ENCODE measurements at regions not wholly inside any gene's neighbourhood (a gene's known extent, or its start where the extent isn't known, plus 50 kb on each side); places are given as distances from the start of the nearest gene placed in this dataset.
"Not testable (repeated sequence)": the region's sequence is repeated elsewhere in the genome, so short reads cannot be mapped to it uniquely, and the experiment has no call there.

DNA sequence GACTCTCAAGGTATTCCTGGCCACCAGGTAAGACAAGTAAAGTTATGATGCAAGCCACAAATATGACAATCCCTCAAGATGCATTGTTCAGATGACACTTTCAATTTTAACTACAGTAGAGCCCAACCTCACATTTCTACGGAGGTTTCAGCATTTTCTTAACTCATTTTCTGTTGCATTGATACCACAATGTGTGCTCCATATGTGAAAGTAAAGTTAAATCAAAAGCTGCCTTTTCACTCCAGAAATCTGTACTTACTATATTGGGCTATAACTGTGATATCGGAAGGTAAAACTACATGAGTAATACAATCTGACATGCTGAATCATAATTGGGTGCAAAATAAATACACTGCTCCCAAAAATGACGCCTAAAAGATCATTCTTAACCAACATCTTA, 333.6 kb upstream of the MEF2C start:
- intact Hi-C loops (cut with DNase I) = no loop called here
- DNase-seq = no peak

DNA sequence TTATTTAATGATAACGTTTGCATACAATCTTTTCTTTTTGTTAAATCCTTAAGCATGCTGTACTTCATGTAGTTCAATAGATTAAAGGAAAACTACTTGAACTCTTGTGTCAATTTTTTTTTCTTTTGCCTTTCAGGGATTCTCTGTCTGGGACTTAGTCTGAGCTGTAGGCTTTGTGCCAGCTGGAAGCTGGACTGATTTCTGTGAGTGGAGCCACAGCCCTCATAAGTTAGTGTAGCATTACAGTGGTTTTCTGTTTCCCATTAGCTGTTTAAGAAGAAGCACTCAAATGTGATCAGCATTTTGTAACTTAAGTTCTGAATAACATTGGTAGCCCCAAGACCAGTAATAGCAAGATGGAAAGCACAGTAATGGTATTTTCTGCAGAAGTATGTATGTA, 330.6 kb upstream of the MEF2C start:
- no peak for DNase-seq
- intact Hi-C loops (cut with DNase I) = no loop called here

DNA sequence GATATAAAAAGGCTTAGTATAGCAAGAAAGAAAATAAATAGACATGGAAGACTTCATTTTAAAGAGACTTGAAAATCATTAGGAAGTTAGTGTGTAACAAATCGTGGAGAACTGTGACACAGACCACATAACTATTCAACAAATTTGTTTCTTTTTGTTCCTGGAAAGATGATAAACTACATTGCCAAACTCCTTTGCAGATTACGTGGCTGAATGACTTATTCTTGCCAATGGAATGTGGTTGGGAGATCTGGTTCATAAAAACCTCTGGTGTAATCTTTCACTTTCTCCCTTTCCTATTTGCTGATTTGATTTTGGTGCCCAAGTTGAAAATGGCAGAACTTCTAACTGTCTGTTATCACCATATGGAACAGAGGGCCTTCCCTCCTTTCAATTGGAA, 328.9 kb upstream of the MEF2C start:
- intact Hi-C loops (cut with DNase I) = no loop called here
- DNase-seq = no peak

DNA sequence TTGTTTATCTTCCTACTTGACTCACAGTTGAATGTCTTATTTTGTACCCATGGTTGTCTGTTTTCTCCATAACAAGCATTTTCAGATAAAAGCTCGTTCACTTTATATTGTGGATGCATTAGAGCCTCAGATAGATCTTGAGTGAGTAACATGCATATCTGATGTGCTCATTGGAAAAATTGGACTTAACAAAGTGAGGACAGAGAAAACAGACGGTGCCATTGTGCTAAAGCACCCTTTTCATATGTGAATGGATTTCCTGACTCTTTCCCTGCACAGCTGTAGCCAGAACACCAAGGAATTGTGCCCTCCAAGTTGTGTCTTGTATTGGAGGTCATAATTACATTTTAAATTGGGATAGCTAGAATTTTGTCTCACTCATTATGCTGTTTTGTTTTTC, 325.8 kb upstream of the MEF2C start:
- intact Hi-C loops (cut with DNase I) = no loop called here
- no peak for DNase-seq

DNA sequence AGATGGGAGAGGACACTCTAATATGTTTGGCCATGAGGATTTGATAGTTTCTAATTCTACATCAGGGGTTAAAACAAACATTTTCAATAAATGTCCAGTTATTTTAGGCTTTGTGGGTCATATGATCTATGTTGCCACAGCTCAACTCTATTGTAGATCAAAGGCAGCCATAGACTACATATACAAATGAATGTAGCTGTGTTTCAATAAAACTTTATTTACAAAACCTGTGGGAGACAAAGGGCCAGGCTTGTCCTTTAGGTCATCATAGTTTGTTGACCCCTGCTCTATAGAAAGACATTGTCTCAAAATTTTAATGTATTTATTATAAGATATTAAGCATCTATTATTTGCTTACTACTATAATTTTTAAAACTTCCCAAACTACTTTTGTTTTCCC, 325.4 kb upstream of the MEF2C start:
- no peak for DNase-seq
- intact Hi-C loops (cut with DNase I) = no loop called here

DNA sequence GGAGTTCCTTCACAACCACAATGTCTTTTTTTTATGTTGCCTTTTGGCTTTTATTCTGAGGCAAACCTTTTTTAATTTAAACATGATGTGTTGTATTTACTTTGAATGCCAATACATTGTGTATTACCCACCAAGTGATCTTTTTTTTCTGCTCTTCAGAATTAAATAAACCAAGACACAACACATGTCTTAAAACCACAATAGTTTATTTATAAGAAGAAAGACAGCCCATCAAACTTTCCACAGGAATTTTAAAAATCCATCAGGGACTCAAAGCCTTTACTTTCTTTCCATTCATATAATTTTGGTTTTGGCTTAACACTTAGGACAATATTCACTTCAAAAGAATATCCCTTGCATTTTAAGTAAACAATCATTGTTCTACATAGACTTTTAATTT, 321.8 kb upstream of the MEF2C start:
- intact Hi-C loops (cut with DNase I) = no loop called here
- no peak for DNase-seq

DNA sequence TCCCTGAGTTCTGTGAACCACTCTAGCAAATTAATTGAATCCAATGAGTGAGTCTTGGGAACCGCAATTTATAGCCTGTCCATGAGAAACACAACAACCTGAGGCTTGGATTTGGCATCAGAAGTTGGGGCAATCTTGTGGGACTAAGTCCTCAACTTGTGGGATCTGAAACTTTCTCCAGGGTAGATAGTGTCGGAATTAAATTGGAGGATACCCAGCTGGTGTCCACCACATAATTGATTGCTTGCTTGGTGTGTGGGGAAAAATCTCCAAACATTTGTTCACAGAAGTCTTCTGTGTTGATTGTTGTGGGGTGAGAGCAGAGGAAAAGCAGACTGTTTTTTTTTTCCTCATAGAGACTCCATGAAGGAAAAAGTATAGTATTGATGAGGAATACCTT, 320.6 kb upstream of the MEF2C start:
- DNase-seq = no peak
- intact Hi-C loops (cut with DNase I) = no loop called here

DNA sequence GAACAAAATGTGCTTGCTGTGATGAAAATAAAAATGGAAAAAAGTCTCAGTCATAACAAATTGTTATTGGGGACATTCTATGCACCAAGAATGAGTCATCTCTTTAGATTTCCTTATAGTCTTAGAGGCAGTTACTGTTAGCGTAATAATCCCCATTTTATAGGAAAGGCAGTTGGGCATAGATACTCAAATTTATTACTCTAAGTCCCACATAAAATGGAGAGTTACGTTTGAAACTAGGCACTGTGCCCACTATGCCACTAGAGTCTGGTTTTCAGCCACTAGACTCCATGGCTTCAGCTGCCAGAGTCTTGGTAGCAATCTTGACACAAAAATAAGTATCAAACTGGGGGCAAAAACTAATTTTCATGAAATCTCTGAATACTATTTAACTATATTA, 317.9 kb upstream of the MEF2C start:
- DNase-seq = no peak
- intact Hi-C loops (cut with DNase I) = no loop called here

DNA sequence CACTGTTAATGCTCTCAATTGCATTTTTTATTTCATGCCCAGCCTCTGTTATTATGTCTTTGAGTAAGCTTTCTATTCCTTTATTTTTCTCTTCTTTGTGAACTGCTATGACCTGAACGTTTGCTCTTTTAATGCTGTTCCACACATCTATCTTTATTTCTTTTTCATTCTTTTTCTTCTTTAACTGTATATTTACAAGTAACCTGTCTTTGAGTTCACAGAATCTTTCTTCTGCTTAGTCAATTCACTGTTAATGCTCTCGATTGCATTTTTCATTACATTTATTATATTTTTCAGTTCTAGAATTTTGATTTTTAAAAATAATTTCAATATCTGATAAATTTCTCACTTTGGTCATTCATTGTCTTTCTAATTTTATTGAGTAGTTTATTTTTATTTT, 316.3 kb upstream of the MEF2C start:
- no peak for DNase-seq
- intact Hi-C loops (cut with DNase I) = no loop called here

DNA sequence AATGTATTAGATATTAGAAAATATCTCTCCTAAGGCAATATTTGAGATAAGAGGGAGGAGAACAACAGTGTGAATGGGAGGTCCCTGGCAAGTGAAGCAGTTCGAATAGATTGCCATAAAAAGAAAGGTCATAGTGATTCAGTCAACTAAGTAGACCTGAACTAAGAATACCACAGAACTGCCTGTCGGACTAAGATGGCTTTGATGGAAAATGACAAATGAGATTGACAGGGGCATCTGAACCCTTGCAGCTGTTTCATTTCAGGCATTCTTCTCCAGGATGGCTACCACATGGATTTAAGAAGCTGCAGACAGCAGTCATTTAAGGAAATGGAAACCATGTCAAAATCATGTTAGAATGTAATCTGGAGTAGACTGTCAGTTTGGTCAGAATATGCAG, 308.4 kb upstream of the MEF2C start:
- intact Hi-C loops (cut with DNase I) = no loop called here

DNA sequence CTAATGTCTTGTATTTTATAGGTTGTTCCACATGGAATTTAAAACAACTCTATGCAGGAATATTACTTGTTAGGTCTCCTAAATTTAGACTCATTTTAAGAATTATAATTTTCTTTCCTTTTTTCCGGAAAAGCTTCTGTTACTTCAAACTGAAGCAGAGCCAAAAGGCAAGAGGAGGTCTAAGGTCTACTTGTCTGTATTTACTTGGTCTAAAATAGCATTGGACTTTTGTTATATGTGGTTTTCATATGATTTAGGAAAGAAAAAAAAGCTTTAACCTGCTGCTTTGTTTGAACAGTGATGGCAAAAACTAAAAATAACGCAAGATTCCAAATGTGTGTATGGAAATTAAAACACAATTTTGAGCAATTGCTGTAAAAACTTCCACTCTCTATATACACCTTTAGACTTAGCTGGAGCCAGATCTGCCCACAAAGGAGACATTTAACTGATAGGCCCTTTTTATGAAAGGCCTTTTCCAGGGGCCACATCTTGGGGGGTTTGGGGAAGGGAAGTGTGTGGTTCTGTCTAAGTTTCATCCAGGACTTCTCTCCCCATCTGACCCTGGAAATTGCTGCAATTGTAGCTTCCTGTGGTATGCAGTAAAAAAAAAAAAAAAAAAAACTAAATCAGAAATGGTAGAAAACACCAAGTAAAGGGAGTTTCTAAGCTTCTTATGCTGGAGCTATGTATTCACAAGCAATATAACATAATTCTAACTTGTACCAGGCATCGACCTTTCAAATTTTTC, 307.7 kb upstream of the MEF2C start:
- intact Hi-C loops (cut with DNase I) = no loop called here
- no peak for DNase-seq

More for the DNA sequence above, 308.4 kb upstream of the MEF2C start:
- no peak for DNase-seq

DNA sequence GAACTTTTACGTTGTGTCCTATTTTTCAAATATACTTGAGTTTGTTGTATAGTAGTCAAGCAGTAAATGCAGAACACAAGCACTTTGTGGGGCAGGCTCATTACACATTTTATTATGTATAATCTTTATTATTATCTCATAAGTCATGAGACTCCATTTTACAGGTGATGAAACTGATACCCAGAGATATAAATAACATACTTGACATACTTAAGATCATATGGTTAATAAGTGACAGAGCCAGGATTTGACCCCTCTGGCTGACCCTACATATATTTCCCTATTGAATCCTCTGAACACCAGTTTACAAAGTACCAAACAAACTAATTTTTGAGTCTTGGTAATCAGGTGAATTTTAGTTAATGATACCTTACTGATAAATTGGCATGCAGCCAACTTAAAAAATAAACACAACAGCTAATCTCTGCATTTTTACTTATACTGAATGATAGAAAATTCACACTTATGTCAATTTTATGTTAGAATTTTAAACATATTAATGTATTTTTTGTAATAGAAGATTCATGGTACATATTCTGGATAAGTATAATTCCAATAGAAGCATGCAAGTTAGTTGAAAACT, 305.0 kb upstream of the MEF2C start:
- no peak for DNase-seq
- intact Hi-C loops (cut with DNase I) = no loop called here

DNA sequence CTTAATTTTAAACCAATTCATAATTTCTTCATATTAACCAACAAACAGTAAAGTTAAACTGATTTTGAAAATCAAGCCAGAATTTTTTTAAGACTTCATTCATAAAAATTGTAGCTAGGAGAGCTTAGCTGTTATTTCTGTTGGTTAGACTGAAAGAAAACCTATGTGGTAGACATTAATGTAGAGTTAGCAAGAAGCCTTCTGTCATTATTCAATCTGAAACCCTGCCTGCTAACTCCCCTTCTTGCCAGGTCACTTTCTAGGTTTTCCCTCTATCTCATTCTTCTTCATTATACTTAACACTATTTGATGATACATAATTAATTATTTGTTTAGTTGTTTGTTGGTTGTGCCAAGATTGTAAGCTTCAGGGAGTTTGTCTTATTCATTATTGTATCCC, 304.3 kb upstream of the MEF2C start:
- intact Hi-C loops (cut with DNase I) = no loop called here
- no peak for DNase-seq

DNA sequence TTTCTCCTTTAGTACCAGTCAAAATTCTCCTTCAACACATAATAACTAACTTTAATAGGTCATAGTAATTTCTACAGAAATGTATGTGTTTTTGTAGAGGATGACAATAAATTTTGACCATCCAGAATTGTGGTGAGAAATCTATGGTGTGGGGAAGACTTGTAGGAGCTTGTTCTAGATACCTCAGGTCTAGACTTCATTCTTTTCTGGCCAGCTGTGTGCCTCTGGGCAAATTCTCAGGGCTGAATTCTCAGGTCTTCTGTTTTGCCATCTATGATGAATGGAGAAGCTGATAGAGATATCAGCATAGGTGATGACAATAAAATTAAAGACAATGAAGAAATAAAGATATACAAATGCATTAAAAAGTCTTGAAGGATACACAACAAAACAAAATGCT, 298.6 kb upstream of the MEF2C start:
- no peak for DNase-seq
- intact Hi-C loops (cut with DNase I) = no loop called here

DNA sequence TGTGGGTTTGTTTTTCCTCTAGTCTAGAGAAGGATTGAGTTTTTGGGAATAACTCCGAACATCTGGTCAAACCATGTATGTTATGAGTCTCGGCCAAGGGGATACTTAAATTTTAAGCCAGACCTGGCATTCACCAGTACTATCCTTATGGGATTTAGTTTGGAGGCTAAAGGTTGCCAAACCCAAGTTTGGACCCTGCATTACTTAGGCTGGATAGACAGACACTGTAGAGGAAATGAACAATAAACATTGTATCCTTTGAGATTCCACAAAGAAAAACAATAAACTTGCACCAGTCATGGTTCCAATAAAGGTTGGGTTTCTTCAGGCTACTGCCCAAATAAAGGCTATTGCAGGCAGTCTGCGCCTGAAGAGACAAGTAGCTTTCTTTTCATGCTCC, 296.7 kb upstream of the MEF2C start:
- intact Hi-C loops (cut with DNase I) = no loop called here
- DNase-seq = no peak

DNA sequence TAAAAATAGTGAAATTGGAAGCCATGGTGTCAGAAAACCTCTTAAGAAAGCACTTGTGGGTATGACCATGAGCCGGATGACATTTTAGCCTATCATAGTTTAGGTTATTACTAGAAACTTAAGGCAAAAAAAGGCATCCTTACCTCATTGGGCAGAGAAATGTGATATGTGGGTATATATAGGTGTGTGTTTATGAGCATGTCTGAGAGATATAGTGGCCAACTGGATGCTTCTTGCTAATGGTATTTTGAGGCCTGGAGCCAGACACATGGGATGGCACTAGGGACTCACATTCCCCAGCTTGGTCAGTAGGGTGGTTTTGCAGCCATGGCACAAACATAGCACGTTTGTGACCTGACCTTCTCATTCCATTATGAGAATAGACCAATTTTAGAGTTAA, 295.6 kb upstream of the MEF2C start:
- no peak for DNase-seq
- intact Hi-C loops (cut with DNase I) = no loop called here

DNA sequence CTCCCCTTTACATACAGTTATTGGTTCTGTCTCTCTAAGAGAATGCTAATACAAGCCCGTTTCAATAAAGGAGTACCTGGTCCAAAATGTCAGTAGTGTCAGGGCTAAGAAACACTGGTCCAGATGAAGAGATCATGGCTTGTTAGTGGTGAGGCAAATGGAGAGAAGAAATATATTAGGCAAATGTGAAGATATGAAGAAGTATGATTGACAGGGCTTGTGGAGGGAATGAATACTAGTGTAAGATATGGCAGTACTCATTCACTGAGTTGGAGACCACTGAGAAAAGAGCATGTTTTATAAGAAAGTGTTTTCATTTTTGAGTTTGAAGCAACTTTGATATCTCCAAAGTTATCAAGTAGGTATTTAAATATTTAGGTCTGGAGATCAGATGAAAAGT, 290.5 kb upstream of the MEF2C start:
- DNase-seq = no peak
- intact Hi-C loops (cut with DNase I) = no loop called here

DNA sequence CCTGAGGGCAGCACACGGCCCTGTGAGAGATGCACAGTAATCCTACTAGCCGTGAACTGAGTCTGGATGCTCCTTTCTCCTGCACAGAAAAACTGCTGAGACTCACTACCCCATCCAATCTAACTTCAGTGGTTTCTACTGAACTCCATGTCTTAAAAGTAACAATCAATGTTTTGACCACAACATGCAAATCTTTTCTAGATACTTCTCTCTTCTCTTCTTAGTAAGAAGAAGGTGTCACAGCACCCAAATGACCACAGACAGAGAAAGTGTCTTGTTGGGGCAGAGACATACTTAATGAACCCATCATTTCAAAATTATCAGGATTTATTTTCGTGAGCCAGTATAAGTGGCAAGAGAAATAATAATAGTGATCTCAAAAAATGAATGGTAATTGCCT, 285.8 kb upstream of the MEF2C start:
- no peak for DNase-seq
- intact Hi-C loops (cut with DNase I) = no loop called here

DNA sequence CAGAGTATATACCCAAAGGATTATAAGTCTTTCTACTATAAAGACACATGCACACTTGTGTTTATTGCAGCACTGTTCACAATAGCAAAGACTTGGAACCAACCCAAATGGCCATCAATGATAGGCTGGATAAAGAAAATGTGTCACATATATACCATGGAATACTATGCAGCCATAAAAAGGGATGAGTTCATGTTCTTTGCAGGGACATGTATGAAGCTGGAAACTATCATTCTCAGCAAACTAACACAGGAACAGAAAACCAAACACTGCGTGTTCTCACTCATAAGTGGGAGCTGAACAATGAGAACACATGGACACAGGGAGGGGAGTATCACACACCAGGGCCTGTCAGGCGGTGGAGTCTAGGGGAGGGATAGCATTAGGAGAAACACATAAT, 281.7 kb upstream of the MEF2C start:
- DNase-seq; intact Hi-C loops (cut with DNase I): not testable (repeated sequence)

DNA sequence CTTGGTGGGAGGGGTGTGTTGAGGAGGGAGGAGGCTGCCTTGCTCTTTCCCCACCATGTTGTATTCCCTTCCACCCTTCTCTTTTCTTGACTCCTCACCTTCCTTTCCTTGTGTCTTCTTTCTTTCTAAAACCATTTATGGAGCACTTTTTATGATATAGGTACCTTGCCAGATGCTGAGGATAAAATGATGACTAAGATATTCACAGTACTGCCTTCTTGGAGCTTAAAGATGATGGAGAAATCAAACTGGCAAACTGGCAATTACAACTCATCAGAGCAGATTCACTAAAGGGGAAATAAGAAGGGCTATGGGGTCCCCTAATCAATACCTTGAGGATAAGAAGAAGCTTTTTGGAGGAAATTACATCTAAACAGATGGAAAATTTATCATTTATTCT, 273.2 kb upstream of the MEF2C start:
- DNase-seq = no peak
- intact Hi-C loops (cut with DNase I) = no loop called here

DNA sequence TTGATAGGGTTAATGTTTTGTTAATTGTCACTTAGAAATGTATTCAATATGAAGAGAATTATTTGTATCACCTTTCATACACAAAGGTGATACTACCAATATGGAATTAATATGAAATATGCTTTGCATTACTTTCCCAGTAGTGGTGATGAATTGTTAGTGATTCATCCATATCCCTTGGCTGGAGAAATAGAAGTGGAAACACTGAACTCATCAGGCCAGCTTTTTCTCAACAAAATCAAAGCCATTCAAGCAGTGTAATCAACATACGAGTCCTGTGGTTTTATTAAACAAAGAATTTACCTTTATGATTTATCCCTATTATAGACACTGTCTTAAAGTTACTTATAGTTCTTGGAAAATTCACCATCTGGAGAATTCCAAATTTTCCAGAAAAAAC, 264.0 kb upstream of the MEF2C start:
- intact Hi-C loops (cut with DNase I) = no loop called here
- no peak for DNase-seq

DNA sequence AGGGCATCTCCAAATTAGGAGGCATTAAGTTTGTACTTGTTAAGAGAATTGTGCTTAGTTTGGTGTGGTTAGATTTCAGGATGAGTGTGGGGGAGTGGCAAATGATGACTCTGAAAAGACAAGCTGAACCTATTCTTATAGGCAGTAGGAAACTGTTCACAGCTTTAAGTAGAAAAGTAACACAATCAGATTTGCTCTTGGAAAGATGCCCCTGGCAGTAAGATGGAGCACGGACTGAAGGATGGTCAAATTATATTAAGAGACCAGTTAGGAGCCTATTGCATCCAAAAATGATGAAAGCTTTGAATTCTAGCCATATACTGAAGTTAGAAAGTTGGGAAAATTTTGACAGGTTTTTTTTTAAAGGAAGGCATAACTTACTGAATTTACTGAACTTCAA, 254.2 kb upstream of the MEF2C start:
- no peak for DNase-seq
- intact Hi-C loops (cut with DNase I) = no loop called here

DNA sequence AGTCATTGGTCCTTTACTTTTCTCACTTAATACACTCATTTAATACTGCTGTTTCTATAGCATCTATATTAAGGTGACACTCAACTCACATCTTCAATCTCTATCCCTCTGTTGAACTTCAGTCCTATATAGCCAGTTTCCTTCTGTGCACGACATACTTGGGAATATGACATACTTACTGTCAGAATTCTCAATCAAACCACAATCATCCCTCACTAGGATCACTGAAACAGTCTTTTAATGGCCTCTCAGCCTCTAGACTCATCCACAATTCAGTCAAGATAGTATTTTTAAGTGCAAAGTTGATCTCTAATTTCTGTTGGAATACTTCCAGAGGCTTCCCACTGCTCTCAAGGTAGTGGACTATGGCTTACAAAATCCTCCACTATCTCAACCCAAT, 251.0 kb upstream of the MEF2C start:
- intact Hi-C loops (cut with DNase I) = no loop called here
- no peak for DNase-seq

Measured in posterior cingulate gyrus (tissue), 11 donors.